Esophagus squamous epithelium (tissue), 5 donors: ENCODE measurements at regions not wholly inside any gene's neighbourhood (a gene's known extent, or its start where the extent isn't known, plus 50 kb on each side); places are given as distances from the start of the nearest gene placed in this dataset.
A peak's percentile ranks its signal among the peaks of the same experiment; 100 is the strongest.

Source experiments
- DNase-seq: peaks from one replicate; lab custom pipeline; 2025; lab: John Stamatoyannopoulos, UW
- H3K27ac ChIP-seq, 4 donors: fragments of 200-600 bp; sonication (generic); one replicate each; pipeline ENCODE4 v1.5.1; 2016 to 2019; ENCODE audit warnings: mild to moderate bottlenecking in 1 of 4
- H3K27me3 ChIP-seq, 4 donors: fragments of 200-600 bp; sonication (generic); 1 replicate in 3 of 4; 2 replicates in 1 of 4; pipeline versions ENCODE4 v1.5.1 to v1.6.0; 2017 to 2021; ENCODE audit warnings: antibody characterized with exemption in 1 of 4
- H3K36me3 ChIP-seq, 3 donors: fragments of 200-600 bp; sonication (generic); one replicate each; pipeline ENCODE4 v1.5.1; 2016 to 2019
- H3K4me1 ChIP-seq, 3 donors: fragments of 200-600 bp; sonication (generic); one replicate each; pipeline ENCODE4 v1.5.1; 2017 to 2019
- H3K4me3 ChIP-seq, 4 donors: fragments of 200-600 bp; sonication (generic); 1 replicate in 3 of 4; 2 replicates in 1 of 4; pipeline ENCODE4 v1.5.1; 2016 to 2019; ENCODE audit warnings: mild to moderate bottlenecking in 2 of 4, moderate library complexity in 1 of 4
- H3K9me3 ChIP-seq, 3 donors: fragments of 200-600 bp; sonication (generic); one replicate each; pipeline ENCODE4 v1.5.1; 2016 to 2019
- CTCF ChIP-seq, 6 experiments: fragments of 450-650 bp in 4 of 6; fragments of 200-600 bp in 2 of 6; sonication (generic) in 2 of 6; IDR thresholded peaks; one replicate each; pipeline ENCODE4 v1.5.1; 2016 to 2019; ENCODE audit warnings: antibody characterized with exemption in 6 of 6, mild to moderate bottlenecking in 4 of 6, moderate library complexity in 4 of 6
- POLR2A ChIP-seq, 4 donors: fragments of 450-650 bp; IDR thresholded peaks; one replicate each; pipeline ENCODE4 v1.6.1; 2017; ENCODE audit warnings: antibody characterized with exemption in 4 of 4, mild to moderate bottlenecking in 4 of 4, moderate library complexity in 3 of 4
- WGBS, 2 donors: methylation state at CpG; one replicate each; pipeline ENCODE4 v1.1.5; 2018; 5-methylcytosine and 5-hydroxymethylcytosine counted together
- intact Hi-C: fragments of 100-400 bp; cut with DNase I; formaldehyde crosslinking; loops from one replicate; pipeline ENCODE4 v1.15.0; 2022
- donor health status: DM: yes; HTN: yes; CAD: no.

GRCh38 chr1:229119161-229119560, 151.8 kb upstream of the RAB4A start:
- Histone ChIP-seq H3K4me3 (no peak overlapping the region), H3K36me3 (no peaks in the 10 kb centered on the region), H3K9me3 (no peaks in the 10 kb centered on the region), H3K27ac (peak overlapping the region in 2 of 4 donors; percentile 28 to 80), H3K4me1 (peaks cover 0 to 17% (median 10%) of the 10 kb centered on the region in 3 donors), H3K27me3 (no peaks in the 10 kb centered on the region)
- intact Hi-C loops, result no loop called here
- DNase-seq, result no peak
- WGBS, 2 donors, result 81 to 85% methylated on average over 5 to 6 of the region's 6 CpGs
- TF ChIP-seq CTCF (IDR thresholded peaks at IDR 0.05), result no peak
- TF ChIP-seq POLR2A (IDR thresholded peaks at IDR 0.05), result no peak

- Histone ChIP-seq H3K27ac (peak overlapping the region in 1 of 4 donors; percentile 28), H3K27me3 (no peaks in the 10 kb centered on the region), H3K4me1 (peaks cover 0 to 17% (median 10%) of the 10 kb centered on the region in 3 donors), H3K9me3 (no peaks in the 10 kb centered on the region), H3K36me3 (no peaks in the 10 kb centered on the region), H3K4me3 (no peak overlapping the region)
- no peak for DNase-seq
- 82 to 83% methylated on average over 7 to 8 of the region's 8 CpGs for WGBS, 2 donors
- no peak for TF ChIP-seq CTCF (IDR thresholded peaks at IDR 0.05)
- TF ChIP-seq POLR2A (IDR thresholded peaks at IDR 0.05), result no peak
- intact Hi-C loops, result no loop called here
Measured at GRCh38 chr1:229119876-229120275, 151.0 kb upstream of the RAB4A start.

GRCh38 chr1:229121845-229122436, 149.0 kb upstream of the RAB4A start:
- no peak overlapping the region for H3K27ac ChIP-seq
- H3K36me3 ChIP-seq, result no peaks in the 10 kb centered on the region
- intact Hi-C loops, result no loop called here
- no peak overlapping the region for H3K4me3 ChIP-seq
- DNase-seq, result no peak
- 68 to 76% methylated on average over 10 to 11 of the region's 11 CpGs for WGBS, 2 donors
- TF ChIP-seq POLR2A (IDR thresholded peaks at IDR 0.05), result no peak
- no peaks in the 10 kb centered on the region for H3K27me3 ChIP-seq
- peaks cover 0 to 15% (median 10%) of the 10 kb centered on the region in 3 donors for H3K4me1 ChIP-seq
- no peaks in the 10 kb centered on the region for H3K9me3 ChIP-seq

GRCh38 chr1:229122606-229123005, 148.3 kb upstream of the RAB4A start:
- Histone ChIP-seq H3K27ac (no peak overlapping the region), H3K27me3 (no peaks in the 10 kb centered on the region), H3K36me3 (no peaks in the 10 kb centered on the region), H3K4me3 (no peak overlapping the region), H3K9me3 (no peaks in the 10 kb centered on the region), H3K4me1 (peaks cover 0 to 8% (median 7%) of the 10 kb centered on the region in 3 donors)
- DNase-seq, result no peak
- TF ChIP-seq CTCF (IDR thresholded peaks at IDR 0.05) (no peak), POLR2A (IDR thresholded peaks at IDR 0.05) (no peak)
- intact Hi-C loops, result no loop called here
- 81 to 82% methylated on average over 6 of the region's 6 CpGs for WGBS, 2 donors

GRCh38 chr1:229124116-229124515, 146.8 kb upstream of the RAB4A start:
- Histone ChIP-seq H3K36me3 (no peaks in the 10 kb centered on the region), H3K4me3 (no peak overlapping the region), H3K27ac (no peak overlapping the region), H3K9me3 (no peaks in the 10 kb centered on the region), H3K27me3 (no peaks in the 10 kb centered on the region), H3K4me1 (no peaks in the 10 kb centered on the region)
- WGBS, 2 donors, result 56% methylated on average over 1 of the region's 1 CpG; no CpG with 5 or more reads in 1 of the 2 donors
- TF ChIP-seq POLR2A (IDR thresholded peaks at IDR 0.05) (no peak), CTCF (IDR thresholded peaks at IDR 0.05) (no peak)
- DNase-seq, result no peak
- intact Hi-C loops, result no loop called here
